OCI-LY3 (cell line): ENCODE measurements at regions not wholly inside any gene's neighbourhood (a gene's known extent, or its start where the extent isn't known, plus 50 kb on each side); places are given as distances from the start of the nearest gene placed in this dataset.
"Not testable (repeated sequence)": the region's sequence is repeated elsewhere in the genome, so short reads cannot be mapped to it uniquely, and the experiment has no call there.

Experiments used
- H2AFZ ChIP-seq: fragments of 200-600, 300-600 bp; shearing (Covaris generic); 2 replicates; pipeline ENCODE4 v1.6.0; 2014; ENCODE audit warnings: antibody characterized with exemption, low read depth, low read length
- H3K27ac ChIP-seq: fragments of 200-600, 300-600 bp; sonication (generic); 2 replicates; pipeline ENCODE4 v1.5.1; 2014; ENCODE audit warnings: mild to moderate bottlenecking, low read length, moderate library complexity, mixed read lengths
- H3K27me3 ChIP-seq: fragments of 200-600, 300-600 bp; sonication (generic); 2 replicates; pipeline ENCODE4 v1.6.1; 2014; ENCODE audit warnings: low read depth, low read length, mixed read lengths
- H3K36me3 ChIP-seq: fragments of 200-600, 300-600 bp; sonication (generic); replicated peaks from 2 replicates; pipeline ENCODE3; 2014; ENCODE audit warnings: low read depth, low read length, mixed read lengths
- H3K4me1 ChIP-seq: fragments of 300-600, 200-600 bp; sonication (generic); 2 replicates; pipeline ENCODE4 v1.6.1; 2014; ENCODE audit warnings: low read length, mixed read lengths
- H3K4me2 ChIP-seq: fragments of 200-600, 300-600 bp; sonication (generic); 2 replicates; pipeline ENCODE4 v1.6.1; 2014; ENCODE audit warnings: low read length, mixed read lengths
- H3K4me3 ChIP-seq: fragments of 300-600, 200-600 bp; sonication (generic); 2 replicates; pipeline ENCODE4 v1.5.1; 2014; ENCODE audit warnings: antibody characterized with exemption, mild to moderate bottlenecking, low read length, moderate library complexity
- H3K79me2 ChIP-seq: fragments of 300-600, 200-600 bp; shearing (Covaris generic); 2 replicates; pipeline ENCODE4 v1.6.1; 2014; ENCODE audit warnings: mild to moderate bottlenecking, low read length, mixed read lengths
- H3K9ac ChIP-seq: fragments of 300-600, 200-600 bp; shearing (Covaris generic); 2 replicates; pipeline ENCODE4 v1.6.0; 2014; ENCODE audit warnings: mild to moderate bottlenecking, low read length, moderate library complexity
- H3K9me3 ChIP-seq: fragments of 200-600, 300-600 bp; shearing (Covaris generic); 2 replicates; pipeline ENCODE4 v1.6.1; 2014; ENCODE audit warnings: low read length, mixed read lengths; ENCODE audit not compliant: insufficient read depth
- H4K20me1 ChIP-seq: fragments of 200-600, 300-600 bp; sonication (generic); 2 replicates; pipeline ENCODE4 v1.6.1; 2016; ENCODE audit warnings: low read length, mixed read lengths; ENCODE audit not compliant: insufficient read depth
- EZH2phosphoT487 ChIP-seq: fragments of 200-600 bp; shearing (Covaris generic); IDR thresholded peaks from 2 replicates; pipeline ENCODE4 v1.6.1; 2018; ENCODE audit warnings: antibody characterized with exemption, mixed run types, low read depth
- TF ChIP-seq, protein P1 (sequence below): fragments of 200-600, 300-600 bp; sonication (generic); IDR thresholded peaks from 2 replicates; pipeline ENCODE4 v1.5.1; 2014; ENCODE audit warnings: antibody characterized with exemption, low read length, low read depth

DNA sequence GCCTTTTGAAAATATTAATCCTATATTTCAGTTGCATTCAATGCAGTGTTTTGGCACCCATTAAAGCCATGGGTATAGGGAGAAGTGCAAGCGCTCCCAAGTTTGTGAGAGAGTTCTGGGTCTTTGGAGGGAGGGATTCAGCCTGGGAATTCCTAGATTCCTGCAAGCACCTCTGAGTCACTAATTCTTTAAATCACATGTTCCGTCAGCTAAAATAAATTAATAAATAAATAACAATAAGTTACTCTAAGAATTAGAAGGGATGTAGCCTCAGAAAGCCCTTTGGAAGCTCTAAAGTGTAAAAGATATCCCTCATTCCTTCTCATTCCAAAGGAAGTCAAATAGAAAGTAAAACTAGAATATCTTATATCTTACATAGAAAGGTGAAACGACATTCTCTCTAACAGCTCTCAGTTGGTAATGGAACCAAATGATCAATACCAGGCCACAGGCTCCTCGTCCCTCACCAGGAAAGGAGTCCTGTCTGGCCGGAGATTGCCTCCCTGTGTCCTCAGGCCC is 222.4 kb upstream of the RBBP8 start:
- no peaks in the 10 kb centered on the region for H3K36me3 ChIP-seq
- H3K4me2 ChIP-seq, result no peak overlapping the region
- H3K27ac ChIP-seq, result no peak overlapping the region
- TF ChIP-seq EZH2phosphoT487, result no peak
- TF ChIP-seq, protein P1, sequence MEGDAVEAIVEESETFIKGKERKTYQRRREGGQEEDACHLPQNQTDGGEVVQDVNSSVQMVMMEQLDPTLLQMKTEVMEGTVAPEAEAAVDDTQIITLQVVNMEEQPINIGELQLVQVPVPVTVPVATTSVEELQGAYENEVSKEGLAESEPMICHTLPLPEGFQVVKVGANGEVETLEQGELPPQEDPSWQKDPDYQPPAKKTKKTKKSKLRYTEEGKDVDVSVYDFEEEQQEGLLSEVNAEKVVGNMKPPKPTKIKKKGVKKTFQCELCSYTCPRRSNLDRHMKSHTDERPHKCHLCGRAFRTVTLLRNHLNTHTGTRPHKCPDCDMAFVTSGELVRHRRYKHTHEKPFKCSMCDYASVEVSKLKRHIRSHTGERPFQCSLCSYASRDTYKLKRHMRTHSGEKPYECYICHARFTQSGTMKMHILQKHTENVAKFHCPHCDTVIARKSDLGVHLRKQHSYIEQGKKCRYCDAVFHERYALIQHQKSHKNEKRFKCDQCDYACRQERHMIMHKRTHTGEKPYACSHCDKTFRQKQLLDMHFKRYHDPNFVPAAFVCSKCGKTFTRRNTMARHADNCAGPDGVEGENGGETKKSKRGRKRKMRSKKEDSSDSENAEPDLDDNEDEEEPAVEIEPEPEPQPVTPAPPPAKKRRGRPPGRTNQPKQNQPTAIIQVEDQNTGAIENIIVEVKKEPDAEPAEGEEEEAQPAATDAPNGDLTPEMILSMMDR, result no peak
- H3K4me1 ChIP-seq, result 0 out of 2 replicates have a peak, but pooled peaks cover under 1% of the 10 kb centered on the region
- H2AFZ ChIP-seq, result no peak overlapping the region
- no peaks in the 10 kb centered on the region for H3K9me3 ChIP-seq
- H3K27me3 ChIP-seq, result no peaks in the 10 kb centered on the region
- no peaks in the 10 kb centered on the region for H3K79me2 ChIP-seq
- no peak overlapping the region for H3K9ac ChIP-seq
- H4K20me1 ChIP-seq, result no peaks in the 10 kb centered on the region
- no peak overlapping the region for H3K4me3 ChIP-seq

- no peaks in the 10 kb centered on the region for H3K36me3 ChIP-seq
- H3K27me3 ChIP-seq, result no peaks in the 10 kb centered on the region
- no peak overlapping the region for H3K4me3 ChIP-seq
- H3K9ac ChIP-seq, result no peak overlapping the region
- H2AFZ ChIP-seq, result no peak overlapping the region
- no peaks in the 10 kb centered on the region for H3K79me2 ChIP-seq
- H4K20me1 ChIP-seq, result no peaks in the 10 kb centered on the region
- no peak overlapping the region for H3K27ac ChIP-seq
- H3K9me3 ChIP-seq, result no peaks in the 10 kb centered on the region
- H3K4me1 ChIP-seq, result no peaks in the 10 kb centered on the region
- no peak overlapping the region for H3K4me2 ChIP-seq
- TF ChIP-seq EZH2phosphoT487, result no peak
- TF ChIP-seq, protein P1, result no peak
Observed at GRCh38 chr18:22711192-22711685, 221.9 kb upstream of the RBBP8 start.

DNA sequence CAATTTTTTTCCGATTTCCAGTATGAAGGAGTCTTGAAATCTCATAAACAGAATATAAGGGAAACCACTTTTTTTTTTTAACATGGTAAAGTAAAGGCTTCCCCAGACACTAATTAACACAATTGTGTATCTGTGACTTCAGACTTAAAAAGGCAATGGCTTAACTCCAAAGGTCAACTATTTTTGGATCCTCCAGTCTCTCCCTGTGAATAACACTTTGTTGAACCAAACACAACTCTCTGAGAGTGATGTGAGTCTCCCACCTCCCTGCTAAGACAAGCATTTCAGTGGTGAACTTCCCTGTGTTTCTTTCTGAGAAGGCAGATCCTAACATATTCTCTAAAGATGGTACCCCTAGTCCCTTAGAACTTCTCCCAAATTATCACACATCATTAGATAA is 219.6 kb upstream of the RBBP8 start:
- no peak overlapping the region for H3K4me2 ChIP-seq
- no peaks in the 10 kb centered on the region for H3K4me1 ChIP-seq
- no peaks in the 10 kb centered on the region for H3K79me2 ChIP-seq
- no peaks in the 10 kb centered on the region for H3K9me3 ChIP-seq
- TF ChIP-seq, protein P1, result no peak
- TF ChIP-seq EZH2phosphoT487, result no peak
- H3K4me3 ChIP-seq, result no peak overlapping the region
- H3K27ac ChIP-seq, result no peak overlapping the region
- no peak overlapping the region for H3K9ac ChIP-seq
- H3K36me3 ChIP-seq, result no peaks in the 10 kb centered on the region
- H2AFZ ChIP-seq, result no peak overlapping the region
- no peaks in the 10 kb centered on the region for H3K27me3 ChIP-seq
- no peaks in the 10 kb centered on the region for H4K20me1 ChIP-seq

GRCh38 chr18:22717536-22717935 is 215.6 kb upstream of the RBBP8 start:
- not testable (repeated sequence) for H3K27ac ChIP-seq, H3K4me3 ChIP-seq, H3K79me2 ChIP-seq, H3K36me3 ChIP-seq, H2AFZ ChIP-seq, H3K4me2 ChIP-seq, H3K9me3 ChIP-seq, H3K4me1 ChIP-seq, H4K20me1 ChIP-seq, H3K9ac ChIP-seq, H3K27me3 ChIP-seq

GRCh38 chr18:22723221-22723620 is 209.9 kb upstream of the RBBP8 start:
- no peak overlapping the region for H3K4me3 ChIP-seq
- H3K27me3 ChIP-seq, result no peaks in the 10 kb centered on the region
- no peak for TF ChIP-seq EZH2phosphoT487
- TF ChIP-seq, protein P1, result no peak
- no peaks in the 10 kb centered on the region for H3K79me2 ChIP-seq
- 0 out of 2 replicates have a peak, but pooled peaks cover 3% of the 10 kb centered on the region for H3K4me1 ChIP-seq
- H3K36me3 ChIP-seq, result no peaks in the 10 kb centered on the region
- H2AFZ ChIP-seq, result no peak overlapping the region
- H3K9me3 ChIP-seq, result no peaks in the 10 kb centered on the region
- no peak overlapping the region for H3K9ac ChIP-seq
- H4K20me1 ChIP-seq, result no peaks in the 10 kb centered on the region
- no peak overlapping the region for H3K4me2 ChIP-seq
- H3K27ac ChIP-seq, result no peak overlapping the region
